Fibroblast of skin of left biceps (primary cell): ENCODE measurements at regions not wholly inside any gene's neighbourhood (a gene's known extent, or its start where the extent isn't known, plus 50 kb on each side); places are given as distances from the start of the nearest gene placed in this dataset.
"Not testable (repeated sequence)": the region's sequence is repeated elsewhere in the genome, so short reads cannot be mapped to it uniquely, and the experiment has no call there.

ENCODE experiments used
- DNase-seq, 2 experiments: peaks; one replicate each; pipeline ENCODE4 v3.0.0-alpha.2; 2013; ENCODE audit warnings: low read depth in 2 of 2

- no peak for DNase-seq
Observed at GRCh38 chr2:160583813-160584537, 90.4 kb upstream of the RBMS1 start.

- no peak for DNase-seq
Observed at GRCh38 chr2:160584972-160585494, 91.4 kb upstream of the RBMS1 start.

DNA sequence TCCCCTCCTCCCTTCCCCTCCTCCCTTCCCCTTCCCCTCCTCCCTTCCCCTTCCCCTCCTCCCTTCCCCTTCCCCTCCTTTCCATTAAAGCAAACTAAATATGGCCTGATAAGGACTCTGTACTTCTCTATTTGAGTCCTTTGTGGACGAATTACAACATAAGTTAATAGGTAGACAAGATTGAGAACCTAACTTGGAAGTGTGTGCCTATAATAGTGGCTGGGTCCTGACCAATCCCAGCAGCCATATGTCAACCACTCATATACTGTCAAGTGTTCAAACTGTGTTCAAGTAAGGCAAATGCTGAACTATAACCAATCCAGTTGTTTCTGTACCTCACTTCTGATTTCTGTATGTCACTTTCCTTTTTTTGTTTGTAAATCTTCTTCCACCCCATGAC lies 97.1 kb upstream of the RBMS1 start:
- DNase-seq = no peak

DNA sequence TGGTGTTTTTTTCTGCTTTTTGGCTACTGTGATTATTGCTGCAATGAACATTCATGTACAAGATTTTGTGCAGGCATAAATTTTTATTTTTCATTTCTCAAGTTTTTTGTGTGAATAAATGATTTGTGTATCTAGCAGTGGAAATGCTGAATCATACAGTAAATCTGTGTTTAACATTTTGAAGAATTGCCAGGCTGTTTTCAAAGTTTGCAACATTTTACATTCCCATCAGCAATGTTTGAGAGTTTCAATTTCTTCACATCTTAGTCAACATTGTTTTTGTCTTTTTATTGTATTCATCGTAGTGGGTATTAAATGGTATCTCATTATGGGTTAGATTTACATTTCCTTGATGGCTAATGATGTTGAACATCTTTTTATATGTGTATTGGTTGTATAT lies 98.8 kb upstream of the RBMS1 start:
- DNase-seq = no peak

- DNase-seq = no peak
Observed at GRCh38 chr2:160592993-160593392, 99.4 kb upstream of the RBMS1 start.

DNA sequence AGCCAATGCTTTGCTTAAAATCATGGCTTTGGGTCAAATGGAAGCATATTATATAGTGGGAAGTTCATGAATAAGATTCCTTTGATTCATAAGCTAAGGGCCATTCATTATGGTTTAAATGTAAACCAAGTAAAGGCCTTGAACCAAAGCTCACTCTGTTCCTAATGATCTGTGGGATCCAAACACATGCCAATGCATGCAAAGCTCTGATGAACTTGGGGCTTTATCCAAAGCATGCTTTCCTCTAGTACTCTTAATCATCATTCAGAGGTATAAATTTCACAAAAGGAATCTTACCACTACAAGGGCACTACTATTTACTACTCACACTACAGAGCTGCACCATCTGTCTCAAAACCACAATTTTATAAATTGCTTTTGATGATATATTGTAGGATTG lies 102.8 kb upstream of the RBMS1 start:
- no peak for DNase-seq

- not testable (repeated sequence) for DNase-seq
Observed at GRCh38 chr2:160600437-160600836, 106.8 kb upstream of the RBMS1 start.

- no peak for DNase-seq
Observed at GRCh38 chr2:160602073-160602472, 108.5 kb upstream of the RBMS1 start.

DNA sequence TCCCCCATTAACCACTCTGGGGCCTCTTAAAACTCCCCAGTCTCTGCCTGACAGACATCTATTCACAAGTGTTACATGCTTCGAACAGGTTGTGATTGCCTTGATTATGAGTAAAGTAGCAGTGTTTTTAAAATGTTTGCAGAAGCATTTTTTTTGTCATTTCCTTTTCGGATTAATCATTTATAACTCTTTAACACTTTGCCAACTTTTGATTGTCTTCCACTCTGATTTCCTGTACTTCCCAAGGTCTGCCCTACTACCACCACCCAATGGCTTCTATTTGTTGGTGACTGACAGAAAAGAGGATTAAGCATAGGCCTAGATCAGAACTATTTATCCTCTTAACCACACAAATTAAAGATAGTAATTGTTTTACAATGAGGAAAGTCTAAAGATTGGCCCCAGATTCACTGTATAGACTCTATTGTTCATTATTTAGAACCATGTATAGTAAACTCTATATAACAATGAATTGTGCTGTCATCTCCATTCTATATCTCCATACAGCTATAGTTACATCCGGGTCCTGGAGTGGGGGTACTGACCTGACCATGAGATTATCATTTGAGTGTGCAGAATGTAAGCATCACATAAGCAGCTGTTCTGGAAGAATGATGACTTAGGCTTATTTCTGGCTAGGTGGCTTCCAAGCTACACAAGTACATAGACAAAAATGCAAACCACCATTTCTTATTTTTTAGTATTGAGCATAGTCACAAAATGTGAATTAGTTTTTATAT lies 110.3 kb upstream of the RBMS1 start:
- DNase-seq = no peak

DNA sequence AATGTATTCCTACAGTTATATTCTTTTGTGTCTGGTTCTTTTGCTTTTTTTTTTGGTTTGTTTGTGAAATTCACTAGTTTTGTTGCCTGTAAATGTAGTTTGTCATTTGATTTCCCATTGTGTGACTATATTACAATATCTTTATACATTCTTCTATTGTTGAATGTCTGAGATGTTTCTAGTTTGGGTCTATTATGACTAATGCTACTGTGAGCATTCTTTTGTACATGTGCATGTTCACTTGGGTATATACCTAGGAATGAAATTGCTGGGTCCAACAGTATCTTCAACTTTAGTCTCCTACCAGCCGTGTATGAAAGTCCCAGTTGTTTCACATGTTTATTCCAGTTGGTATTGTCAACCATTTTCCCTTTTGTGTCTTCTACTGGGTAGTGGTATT lies 112.7 kb upstream of the RBMS1 start:
- no peak for DNase-seq

DNA sequence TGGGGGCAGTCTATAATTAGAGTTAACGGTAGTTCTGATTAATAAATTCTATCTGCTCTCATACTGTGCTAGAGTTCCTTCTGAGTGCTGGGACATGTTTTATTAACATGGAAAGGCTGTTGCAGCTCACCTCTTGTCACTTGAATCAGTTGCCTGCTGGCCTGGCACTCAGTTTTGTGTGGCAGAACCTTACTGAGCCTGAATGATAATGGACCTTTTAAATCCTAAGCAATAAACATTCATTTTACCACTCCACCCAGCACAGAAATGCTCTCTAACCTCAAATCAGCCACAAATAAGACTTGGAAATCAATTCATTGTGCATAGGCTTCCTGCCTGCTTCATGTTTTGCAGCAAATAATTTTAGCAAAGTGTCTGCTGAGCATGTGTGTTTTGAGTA lies 115.0 kb upstream of the RBMS1 start:
- no peak for DNase-seq

- DNase-seq = peak; percentile 39 to 41
Observed at GRCh38 chr2:160609346-160609745, 115.7 kb upstream of the RBMS1 start.

- no peak for DNase-seq
Observed at GRCh38 chr2:160610041-160610440, 116.4 kb upstream of the RBMS1 start.

DNA sequence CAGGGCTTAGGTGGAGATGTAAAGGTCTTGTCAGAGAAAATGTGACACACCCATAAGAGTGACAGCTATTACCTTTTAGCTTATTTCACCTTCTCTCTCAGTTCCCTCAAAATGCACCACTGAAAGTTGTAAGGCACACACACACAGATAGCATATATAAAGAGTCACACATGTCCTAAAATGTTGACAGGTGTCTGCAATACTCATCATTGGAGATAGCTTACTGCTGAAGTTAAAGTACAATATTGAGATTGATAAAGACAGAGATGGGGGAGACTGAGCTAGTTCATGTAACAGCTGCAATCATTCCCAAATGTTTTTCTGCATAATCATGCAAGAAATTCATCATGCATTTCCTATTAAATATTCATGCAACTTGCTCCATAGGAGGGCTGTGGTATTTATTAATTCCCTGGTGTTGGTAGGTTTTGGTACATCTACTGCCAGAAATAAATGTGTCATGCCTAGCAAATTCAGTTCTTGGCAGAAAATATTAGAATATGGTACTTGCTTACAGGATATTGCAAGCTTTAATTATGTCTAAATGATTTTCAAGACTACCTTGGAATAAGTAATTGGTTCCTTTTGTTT lies 118.8 kb upstream of the RBMS1 start:
- DNase-seq = peak; percentile 85 to 88

- peak; percentile 55 to 57 for DNase-seq
Observed at GRCh38 chr2:160613466-160614153, 120.0 kb upstream of the RBMS1 start.

DNA sequence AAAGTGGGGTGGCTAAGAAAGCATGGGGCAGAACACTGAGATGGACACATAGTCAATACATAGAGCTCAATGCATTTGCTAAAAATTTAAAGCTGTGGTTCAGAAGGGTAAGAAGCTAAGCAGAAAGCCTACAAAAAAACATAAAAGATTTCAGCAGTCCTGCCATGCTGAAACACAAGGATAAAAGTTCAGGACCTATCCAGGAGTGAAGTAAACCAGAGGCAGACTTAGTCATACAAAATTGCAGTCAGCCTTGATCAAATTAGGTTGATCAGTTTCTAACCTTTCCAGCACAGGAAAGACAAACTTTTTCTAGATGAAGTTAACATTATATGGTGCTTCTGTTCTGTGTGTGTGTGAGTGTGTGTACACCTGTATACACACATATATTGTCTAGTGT lies 120.8 kb upstream of the RBMS1 start:
- no peak for DNase-seq

DNA sequence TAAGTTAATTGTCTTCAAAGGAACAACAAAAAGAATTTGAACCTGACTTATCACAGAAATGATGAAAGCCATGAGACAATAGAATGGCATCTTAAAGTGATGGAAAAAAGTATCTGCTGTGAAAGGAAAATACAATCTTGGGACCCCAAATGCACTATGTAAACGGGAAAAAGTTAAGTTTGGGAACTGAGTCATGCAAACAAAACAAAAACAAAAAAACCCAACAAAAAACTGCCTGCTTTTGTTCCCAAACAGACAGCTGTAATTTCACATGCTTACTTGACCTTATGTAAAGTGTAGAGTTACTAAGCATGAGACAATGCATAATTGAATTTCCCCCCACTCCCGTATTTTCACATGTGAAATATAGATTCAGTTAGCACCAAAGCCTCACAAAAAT lies 122.1 kb upstream of the RBMS1 start:
- DNase-seq = no peak

DNA sequence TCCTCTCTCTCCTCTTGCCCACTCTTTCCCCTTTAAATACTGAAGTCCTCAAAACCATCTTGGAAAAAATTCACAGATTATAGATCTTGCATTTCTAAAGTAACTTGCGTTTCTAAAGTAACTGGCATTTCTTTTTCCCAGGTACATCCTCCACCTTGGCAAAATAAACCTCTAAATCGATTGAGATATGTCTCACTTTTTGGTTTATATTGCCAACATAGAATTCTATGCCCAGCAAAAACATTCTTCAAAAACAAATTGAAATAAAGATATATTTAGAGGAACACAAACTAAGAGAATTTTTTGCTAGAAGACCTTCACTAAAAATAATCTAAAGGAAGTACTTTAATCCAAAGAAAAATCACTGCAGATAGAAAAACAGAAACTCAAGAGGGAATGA lies 122.5 kb upstream of the RBMS1 start:
- DNase-seq = no peak

GRCh38 chr2:160621748-160622147 lies 128.1 kb upstream of the RBMS1 start:
- DNase-seq = no peak

GRCh38 chr2:160628020-160628637 lies 134.5 kb upstream of the RBMS1 start:
- DNase-seq = not testable (repeated sequence)

DNA sequence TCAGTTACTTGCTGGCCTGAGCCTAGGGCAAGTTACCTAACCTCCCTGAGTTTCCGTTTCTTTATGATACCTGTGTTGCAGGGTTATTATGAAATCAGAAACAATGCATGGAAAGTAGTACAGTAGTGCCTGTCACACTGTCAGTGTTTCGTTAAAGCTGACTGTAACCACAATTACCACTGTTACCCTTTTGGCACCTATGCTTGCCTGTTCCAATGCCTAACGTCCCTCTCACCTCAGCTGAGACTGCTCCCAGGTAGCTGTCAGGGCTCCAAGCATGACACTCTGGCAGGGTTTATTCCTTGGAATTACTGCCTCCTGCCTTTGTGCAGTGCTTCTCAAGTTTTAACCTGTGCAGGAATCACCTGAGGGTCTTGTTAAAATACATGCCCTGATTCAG lies 135.2 kb upstream of the RBMS1 start:
- DNase-seq = no peak
